Raji (cell line): ENCODE measurements at regions not wholly inside any gene's neighbourhood (a gene's known extent, or its start where the extent isn't known, plus 50 kb on each side); places are given as distances from the start of the nearest gene placed in this dataset.

Experiments used
- POLR2A ChIP-seq: IDR thresholded peaks from 2 replicates; pipeline ENCODE4 v1.6.1; 2011; ENCODE audit warnings: low read depth, low read length, control low read depth; ENCODE audit not compliant: insufficient read depth

GRCh38 chr17:71878998-71879397 is 241.8 kb upstream of the SOX9 start:
- TF ChIP-seq POLR2A, result no peak

DNA sequence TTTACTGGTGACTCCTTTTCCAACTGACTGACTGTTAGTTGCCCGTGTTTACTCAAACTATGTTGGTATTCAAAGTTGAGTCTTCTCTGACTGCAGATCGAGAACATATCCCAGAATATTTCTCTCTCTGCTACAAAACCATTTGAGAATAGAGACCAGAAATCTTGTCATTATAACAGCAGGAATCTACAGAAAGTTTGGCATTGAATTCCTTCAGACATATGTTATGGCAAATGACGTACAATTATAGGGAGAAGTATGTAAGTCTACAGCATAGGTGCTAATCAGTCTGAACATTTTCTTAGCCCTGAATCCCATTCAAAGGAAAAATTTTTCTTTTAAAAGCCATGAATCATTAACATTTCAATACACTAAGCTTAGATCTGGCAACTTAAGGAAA is 239.8 kb upstream of the SOX9 start:
- no peak for TF ChIP-seq POLR2A

GRCh38 chr17:71881581-71881980 is 239.2 kb upstream of the SOX9 start:
- TF ChIP-seq POLR2A, result no peak

GRCh38 chr17:71883258-71883657 is 237.6 kb upstream of the SOX9 start:
- TF ChIP-seq POLR2A, result no peak

GRCh38 chr17:71883845-71884244 is 237.0 kb upstream of the SOX9 start:
- no peak for TF ChIP-seq POLR2A

DNA sequence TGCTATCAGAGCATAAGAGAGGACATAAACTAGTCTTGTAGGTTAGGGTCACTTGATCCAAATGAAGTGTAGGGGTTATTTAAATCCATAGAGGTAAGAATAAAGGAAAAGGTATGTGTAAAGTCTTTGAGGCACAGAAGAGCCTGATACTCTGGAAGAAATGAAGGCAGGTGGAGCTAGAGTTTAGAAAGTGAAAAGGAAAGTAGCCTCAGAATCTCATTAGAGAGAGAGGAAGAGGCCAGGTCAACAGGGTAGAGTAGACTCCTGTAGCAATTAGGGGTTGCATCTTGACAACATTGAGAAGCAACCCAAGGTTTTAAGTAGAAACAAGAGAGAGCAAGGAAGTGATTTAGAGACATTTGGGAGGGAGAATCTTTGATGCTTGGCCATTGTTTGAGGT is 235.2 kb upstream of the SOX9 start:
- no peak for TF ChIP-seq POLR2A

GRCh38 chr17:71899317-71899716 is 221.5 kb upstream of the SOX9 start:
- no peak for TF ChIP-seq POLR2A

GRCh38 chr17:71900621-71901229 is 220.1 kb upstream of the SOX9 start:
- TF ChIP-seq POLR2A, result no peak

GRCh38 chr17:71902894-71903506 is 217.8 kb upstream of the SOX9 start:
- no peak for TF ChIP-seq POLR2A

DNA sequence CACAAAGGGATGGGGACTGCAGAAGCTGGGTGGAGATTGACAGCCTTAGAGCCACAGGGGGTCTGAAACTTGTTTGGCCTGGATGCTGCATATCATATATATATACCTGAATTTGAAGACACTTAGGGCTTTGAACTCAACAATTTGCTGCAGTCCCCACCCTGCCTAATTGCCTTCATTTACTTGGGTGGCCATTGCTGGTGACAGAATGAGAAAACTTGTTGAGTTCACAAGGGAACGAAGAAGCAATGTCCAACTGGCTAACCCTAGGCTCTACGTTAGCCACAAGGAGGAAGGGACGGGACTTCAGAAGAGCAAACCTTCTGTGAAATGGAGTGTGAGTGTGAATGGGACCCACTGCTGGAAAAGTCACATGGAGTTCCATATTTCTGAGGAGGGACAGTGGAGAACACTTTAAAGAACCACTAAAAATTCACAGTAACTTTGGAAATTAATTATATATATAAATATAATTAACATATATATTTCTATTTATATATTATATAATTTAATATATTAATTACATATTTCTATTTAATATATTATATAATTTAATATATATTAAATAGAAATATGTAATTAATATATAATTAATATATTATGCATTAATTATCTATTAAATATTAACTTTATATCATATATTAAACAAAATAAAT is 215.3 kb upstream of the SOX9 start:
- no peak for TF ChIP-seq POLR2A

GRCh38 chr17:71909155-71909554 is 211.7 kb upstream of the SOX9 start:
- no peak for TF ChIP-seq POLR2A

- TF ChIP-seq POLR2A, result no peak
Observed at GRCh38 chr17:71910002-71910401, 210.8 kb upstream of the SOX9 start.

- TF ChIP-seq POLR2A, result no peak
Observed at GRCh38 chr17:71914042-71914441, 206.8 kb upstream of the SOX9 start.

DNA sequence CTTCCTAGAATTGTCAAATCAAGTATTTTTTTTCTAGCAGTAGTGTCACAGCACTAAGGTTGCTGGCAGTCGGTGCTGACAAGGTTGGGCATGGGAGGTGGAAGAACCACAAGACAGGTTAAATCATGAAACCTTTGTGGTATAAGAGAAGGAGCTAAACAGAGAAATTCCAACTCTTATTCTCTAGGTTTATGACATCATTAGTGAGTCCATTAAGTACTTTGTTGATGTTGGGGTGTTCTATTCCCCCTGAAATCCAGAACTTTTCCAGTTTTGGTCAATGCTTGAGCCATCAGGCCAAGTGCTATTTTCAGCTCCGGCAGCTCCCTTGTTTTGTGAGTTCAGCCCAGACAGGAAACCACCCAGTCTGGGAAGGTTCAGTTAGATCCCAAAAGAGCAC is 206.0 kb upstream of the SOX9 start:
- TF ChIP-seq POLR2A, result no peak

DNA sequence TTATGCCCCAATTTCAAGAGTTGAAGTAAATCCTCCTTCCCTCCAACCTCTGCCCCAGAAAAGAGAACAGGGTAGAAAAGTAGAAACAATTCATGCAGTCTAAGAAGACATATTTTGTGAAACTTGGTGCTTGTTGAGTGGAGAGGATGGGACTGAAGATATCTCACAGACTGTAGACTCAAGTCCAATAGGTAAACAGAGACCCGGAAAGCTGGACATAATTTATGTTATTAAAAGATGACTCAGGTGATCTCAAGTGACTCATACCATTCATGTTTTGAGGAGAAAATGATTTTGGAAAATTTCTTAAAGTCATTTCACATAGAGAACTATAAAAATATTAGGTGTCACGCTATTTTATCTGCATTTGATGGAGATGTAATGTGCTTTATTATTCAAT is 203.1 kb upstream of the SOX9 start:
- no peak for TF ChIP-seq POLR2A

DNA sequence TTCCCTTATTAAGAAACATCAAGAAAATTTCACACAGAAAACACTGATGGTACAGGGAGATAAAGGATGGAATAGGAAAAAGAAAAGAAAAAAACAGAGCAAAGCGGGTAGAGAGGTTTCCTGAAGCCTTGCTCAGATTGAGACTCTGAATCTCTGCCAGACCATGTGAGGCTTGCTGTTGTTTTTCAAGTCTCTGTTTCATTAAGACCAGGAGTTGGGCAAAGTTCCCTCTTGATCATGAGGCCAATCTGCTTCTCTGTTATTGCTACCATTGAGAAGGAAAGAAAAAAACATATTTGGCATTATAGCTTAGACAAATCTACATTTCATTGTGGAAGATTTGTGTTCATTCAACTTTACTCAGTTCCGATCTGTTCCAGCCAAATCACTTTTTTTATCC is 201.6 kb upstream of the SOX9 start:
- no peak for TF ChIP-seq POLR2A
